Mucosa of rectum (tissue), 2 donors: ENCODE measurements at regions not wholly inside any gene's neighbourhood (a gene's known extent, or its start where the extent isn't known, plus 50 kb on each side); places are given as distances from the start of the nearest gene placed in this dataset.

Experiments
- H3K27ac ChIP-seq, 2 donors: one replicate each; pipeline ENCODE4 v1.7.0; 2013; ENCODE audit warnings: inconsistent platforms in 2 of 2, low read depth in 2 of 2, low read length in 2 of 2
- H3K27me3 ChIP-seq, 2 donors: one replicate each; pipeline ENCODE4 v1.7.0; 2013; ENCODE audit warnings: low read length in 2 of 2; ENCODE audit not compliant: control insufficient read depth in 2 of 2, insufficient read depth in 2 of 2
- H3K36me3 ChIP-seq, 2 donors: one replicate each; pipeline ENCODE4 v1.7.0; 2013; ENCODE audit warnings: low read length in 2 of 2; ENCODE audit not compliant: control insufficient read depth in 2 of 2, insufficient read depth in 2 of 2
- H3K4me1 ChIP-seq, 2 donors: one replicate each; pipeline ENCODE4 v1.7.0; 2013; ENCODE audit warnings: low read length in 2 of 2, mild to moderate bottlenecking in 1 of 2; ENCODE audit not compliant: control insufficient read depth in 2 of 2, insufficient read depth in 2 of 2
- H3K4me3 ChIP-seq, 2 donors: one replicate each; pipeline ENCODE4 v1.7.0; 2013; ENCODE audit warnings: low read length in 2 of 2
- H3K9ac ChIP-seq, 2 donors: one replicate each; pipeline ENCODE4 v1.7.0; 2013; ENCODE audit warnings: low read length in 2 of 2, low read depth in 1 of 2, mild to moderate bottlenecking in 1 of 2
- H3K9me3 ChIP-seq, 2 donors: one replicate each; pipeline ENCODE4 v1.7.0; 2013; ENCODE audit warnings: low read length in 2 of 2; ENCODE audit not compliant: control insufficient read depth in 2 of 2
- donor health status: healthy.
- donor health status: Normal muscosa, but diverticular disease.

DNA sequence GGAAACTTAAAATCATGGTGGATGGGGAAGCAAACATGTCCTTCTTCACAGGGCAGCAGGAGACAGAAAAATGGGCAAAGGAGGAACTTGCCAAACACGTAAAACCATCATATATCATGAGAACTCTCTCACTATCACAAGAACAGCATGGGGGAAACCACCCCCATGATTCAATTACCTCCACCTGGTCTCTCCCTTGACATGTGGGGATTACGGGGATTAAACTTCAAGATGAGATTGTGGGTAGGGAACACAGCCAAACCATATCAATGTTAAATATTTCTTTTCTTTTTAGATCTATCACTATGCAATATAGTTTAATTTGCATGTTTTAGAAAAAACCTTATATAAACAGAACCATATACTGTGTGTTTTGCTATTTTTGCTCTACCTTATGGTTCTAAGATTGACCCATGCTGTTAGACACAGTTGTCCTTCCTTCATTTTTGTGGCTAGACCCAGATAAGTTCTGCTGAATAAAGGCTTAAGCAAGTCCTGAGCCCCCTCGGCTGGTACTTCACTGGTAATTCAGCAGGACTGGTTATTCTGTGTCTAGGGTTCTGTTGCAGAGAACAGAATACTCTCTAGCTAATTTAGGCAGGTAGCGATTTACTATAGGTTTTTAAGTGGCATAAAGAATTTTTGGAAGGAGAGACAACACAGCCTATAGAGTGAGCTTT is 253.7 kb upstream of the HMGA2 start:
- Histone ChIP-seq H3K27ac (no peak overlapping the region), H3K27me3 (peaks cover 0 to 5% of the 10 kb centered on the region in 2 donors), H3K9me3 (no peaks in the 10 kb centered on the region), H3K9ac (no peak overlapping the region), H3K36me3 (no peaks in the 10 kb centered on the region), H3K4me1 (no peaks in the 10 kb centered on the region), H3K4me3 (no peak overlapping the region)

GRCh38 chr12:65574867-65575266 is 249.4 kb upstream of the HMGA2 start:
- H3K27me3 ChIP-seq = peaks cover 0 to 5% of the 10 kb centered on the region in 2 donors
- H3K4me3 ChIP-seq = no peak overlapping the region
- no peak overlapping the region for H3K27ac ChIP-seq
- no peaks in the 10 kb centered on the region for H3K9me3 ChIP-seq
- no peak overlapping the region for H3K9ac ChIP-seq
- no peaks in the 10 kb centered on the region for H3K4me1 ChIP-seq
- H3K36me3 ChIP-seq = no peaks in the 10 kb centered on the region

- H3K27ac ChIP-seq = no peak overlapping the region
- no peak overlapping the region for H3K4me3 ChIP-seq
- no peaks in the 10 kb centered on the region for H3K36me3 ChIP-seq
- H3K4me1 ChIP-seq = no peaks in the 10 kb centered on the region
- H3K9ac ChIP-seq = no peak overlapping the region
- no peaks in the 10 kb centered on the region for H3K9me3 ChIP-seq
- no peaks in the 10 kb centered on the region for H3K27me3 ChIP-seq
Observed at GRCh38 chr12:65584016-65584415, 240.3 kb upstream of the HMGA2 start.

DNA sequence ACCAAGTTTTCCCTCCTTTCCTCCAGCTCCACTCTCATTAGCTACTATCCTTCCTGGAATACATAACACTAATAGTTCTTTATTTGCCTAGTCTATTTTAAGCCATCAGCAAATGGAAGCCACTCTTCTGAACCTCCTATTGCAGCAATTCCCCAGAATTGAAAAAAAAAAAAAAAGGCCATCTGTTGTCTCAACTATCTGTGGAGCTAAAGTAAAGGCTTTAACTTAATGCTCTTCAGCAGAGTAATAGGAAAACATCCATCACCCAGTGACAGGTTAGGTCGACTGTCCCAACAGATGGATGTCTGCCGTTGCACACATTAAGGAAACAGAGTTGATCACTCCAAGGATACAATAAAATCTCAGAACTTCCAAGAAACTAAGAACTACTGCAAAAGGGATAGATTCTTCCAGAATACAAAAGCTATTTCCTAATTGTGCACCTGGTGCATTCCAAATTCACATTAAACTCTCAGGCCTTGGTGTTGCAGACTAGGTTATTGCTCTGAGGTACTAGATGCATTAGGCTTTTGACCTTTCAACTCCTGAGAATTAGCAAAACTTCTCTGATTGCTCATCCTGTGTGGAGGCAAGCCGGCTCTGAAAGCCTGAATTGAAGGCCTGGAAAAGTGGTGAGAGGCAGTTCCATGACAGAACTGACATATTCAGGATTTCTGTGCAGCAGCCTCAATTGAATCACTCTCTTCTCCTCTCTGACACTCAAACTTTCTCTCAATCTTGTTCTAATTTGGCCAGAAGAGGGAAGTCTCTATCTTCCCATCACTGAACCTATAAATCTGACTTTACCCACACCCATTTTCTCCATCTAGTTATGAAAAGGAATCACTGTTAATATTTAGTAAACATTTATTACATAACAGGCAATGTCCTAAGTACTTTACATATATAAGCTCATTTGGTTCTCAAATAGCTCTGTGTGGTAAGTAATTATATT is 238.4 kb upstream of the HMGA2 start:
- no peak overlapping the region for H3K4me3 ChIP-seq
- no peaks in the 10 kb centered on the region for H3K36me3 ChIP-seq
- no peak overlapping the region for H3K27ac ChIP-seq
- H3K27me3 ChIP-seq = no peaks in the 10 kb centered on the region
- no peaks in the 10 kb centered on the region for H3K4me1 ChIP-seq
- H3K9ac ChIP-seq = no peak overlapping the region
- H3K9me3 ChIP-seq = no peaks in the 10 kb centered on the region

- Histone ChIP-seq H3K4me3 (no peak overlapping the region), H3K9ac (no peak overlapping the region), H3K4me1 (no peaks in the 10 kb centered on the region), H3K9me3 (no peaks in the 10 kb centered on the region), H3K36me3 (no peaks in the 10 kb centered on the region), H3K27me3 (no peaks in the 10 kb centered on the region), H3K27ac (no peak overlapping the region)
Observed at GRCh38 chr12:65586796-65587195, 237.5 kb upstream of the HMGA2 start.

DNA sequence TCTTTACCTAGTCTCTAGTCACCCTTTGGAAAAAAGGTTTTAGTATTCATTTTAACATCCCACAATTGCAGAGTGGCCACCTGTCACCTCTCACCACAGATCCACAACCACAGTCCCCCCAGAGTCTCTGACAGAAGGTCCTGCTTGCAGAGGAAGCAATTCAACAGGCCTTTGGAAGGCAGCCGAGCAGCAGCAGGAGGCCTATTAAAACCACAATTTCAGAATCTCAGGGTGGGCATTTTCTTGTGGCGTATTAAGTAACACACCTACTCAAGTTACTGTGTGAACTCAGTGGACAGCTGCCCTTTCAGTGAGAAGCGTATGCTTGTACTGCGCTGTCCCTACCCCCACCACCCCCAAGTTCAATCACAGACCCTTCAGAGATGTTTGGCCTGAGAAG is 234.0 kb upstream of the HMGA2 start:
- H3K27ac ChIP-seq = no peak overlapping the region
- H3K4me3 ChIP-seq = no peak overlapping the region
- no peak overlapping the region for H3K9ac ChIP-seq
- H3K27me3 ChIP-seq = peaks cover 0 to 2% of the 10 kb centered on the region in 2 donors
- H3K36me3 ChIP-seq = no peaks in the 10 kb centered on the region
- H3K4me1 ChIP-seq = peaks cover 0 to 6% of the 10 kb centered on the region in 2 donors
- no peaks in the 10 kb centered on the region for H3K9me3 ChIP-seq

DNA sequence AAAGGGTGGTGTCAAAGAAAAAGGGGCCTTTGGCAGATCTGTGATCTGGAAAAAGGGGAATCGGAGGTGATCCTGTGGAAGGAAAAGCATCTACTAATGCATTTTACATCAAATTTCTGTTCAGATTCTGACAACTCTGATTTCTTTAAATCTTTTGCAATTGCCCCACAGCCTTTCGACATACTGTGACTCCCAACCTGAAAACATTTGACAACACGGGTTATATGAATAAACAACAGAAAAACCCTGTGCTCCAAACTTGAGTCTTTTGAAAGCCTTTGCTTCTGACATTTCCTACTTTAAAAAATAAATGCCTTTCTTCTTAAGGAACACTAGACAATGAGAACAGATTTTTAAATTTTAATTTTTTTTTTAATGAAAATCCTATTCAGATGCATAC is 231.9 kb upstream of the HMGA2 start:
- peaks cover 0 to 2% of the 10 kb centered on the region in 2 donors for H3K27me3 ChIP-seq
- H3K9ac ChIP-seq = no peak overlapping the region
- H3K27ac ChIP-seq = no peak overlapping the region
- peaks cover 0 to 10% of the 10 kb centered on the region in 2 donors for H3K4me1 ChIP-seq
- H3K36me3 ChIP-seq = no peaks in the 10 kb centered on the region
- H3K4me3 ChIP-seq = no peak overlapping the region
- no peaks in the 10 kb centered on the region for H3K9me3 ChIP-seq

- Histone ChIP-seq H3K27me3 (peaks cover 0 to 2% of the 10 kb centered on the region in 2 donors), H3K9me3 (no peaks in the 10 kb centered on the region), H3K9ac (no peak overlapping the region), H3K36me3 (no peaks in the 10 kb centered on the region), H3K27ac (no peak overlapping the region), H3K4me3 (no peak overlapping the region), H3K4me1 (peaks cover 0 to 10% of the 10 kb centered on the region in 2 donors)
Observed at GRCh38 chr12:65593239-65593701, 231.0 kb upstream of the HMGA2 start.

DNA sequence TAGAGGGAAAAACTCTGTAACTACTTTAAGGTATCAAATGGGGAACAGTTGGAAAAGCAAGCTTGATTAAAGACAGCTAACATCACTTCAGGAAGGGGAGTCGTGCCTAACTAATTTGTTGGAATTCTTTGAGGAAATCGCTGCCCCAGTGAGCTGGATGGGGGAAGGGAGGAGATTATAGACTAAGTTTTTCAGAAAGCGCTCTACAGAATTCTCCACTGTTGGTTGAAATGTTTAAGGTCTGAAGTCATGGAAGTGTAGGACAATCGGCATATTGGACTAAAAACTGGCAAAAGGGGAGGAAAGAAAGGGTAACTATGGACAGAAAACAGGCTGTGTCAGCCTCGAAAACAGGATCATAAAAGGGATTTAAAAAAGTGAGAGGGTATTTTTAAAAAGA is 229.9 kb upstream of the HMGA2 start:
- H3K4me3 ChIP-seq = no peak overlapping the region
- H3K27ac ChIP-seq = no peak overlapping the region
- peaks cover 0 to 10% of the 10 kb centered on the region in 2 donors for H3K4me1 ChIP-seq
- peaks cover 0 to 2% of the 10 kb centered on the region in 2 donors for H3K27me3 ChIP-seq
- H3K36me3 ChIP-seq = no peaks in the 10 kb centered on the region
- no peaks in the 10 kb centered on the region for H3K9me3 ChIP-seq
- H3K9ac ChIP-seq = no peak overlapping the region

GRCh38 chr12:65595016-65595560 is 229.2 kb upstream of the HMGA2 start:
- peaks cover 0 to 2% of the 10 kb centered on the region in 2 donors for H3K27me3 ChIP-seq
- H3K4me1 ChIP-seq = peaks cover 0 to 10% of the 10 kb centered on the region in 2 donors
- H3K4me3 ChIP-seq = no peak overlapping the region
- no peak overlapping the region for H3K9ac ChIP-seq
- no peak overlapping the region for H3K27ac ChIP-seq
- no peaks in the 10 kb centered on the region for H3K36me3 ChIP-seq
- no peaks in the 10 kb centered on the region for H3K9me3 ChIP-seq
